H1 (cell line): ENCODE measurements at regions not wholly inside any gene's neighbourhood (a gene's known extent, or its start where the extent isn't known, plus 50 kb on each side); places are given as distances from the start of the nearest gene placed in this dataset.

Experiments
- CTCF ChIA-PET: fragments of 300-600 bp; sonication (Branson Sonifier 250); formaldehyde crosslinking; loops from one replicate; lab custom pipeline; 2021; ENCODE audit not compliant: partially characterized antibody; lab: Charles Lee
- POLR2A ChIA-PET: fragments of 300-600 bp; sonication (Branson Sonifier 250); formaldehyde crosslinking; loops from one replicate; lab custom pipeline; 2021; ENCODE audit warnings: inconsistent platforms; ENCODE audit not compliant: partially characterized antibody; lab: Charles Lee
- DNase-seq, 2 experiments: peaks; one replicate each; pipeline versions ENCODE4 v3.0.0 to v3.0.0-alpha.2; 2010 to 2022; ENCODE audit warnings: low spot score in 2 of 2, low read depth in 1 of 2, mixed read lengths in 1 of 2
- FAIRE-seq: peaks from 2 replicates; lab custom pipeline; 2011; peaks lifted over from hg19 to GRCh38; lab: Jason Lieb, UNC
- H2AFZ ChIP-seq: 2 replicates; pipeline ENCODE4 v1.8.1; 2012; ENCODE audit warnings: low read length, inconsistent platforms
- H2AK5ac ChIP-seq: 2 replicates; pipeline ENCODE4 v1.6.1; 2013; ENCODE audit warnings: low read depth, low read length
- H2BK120ac ChIP-seq: replicated peaks from 2 replicates; pipeline ENCODE3; 2013; ENCODE audit warnings: low read depth, low read length, inconsistent platforms
- H2BK12ac ChIP-seq: 2 replicates; pipeline ENCODE4 v1.6.1; 2013; ENCODE audit warnings: low read depth, low read length
- H2BK15ac ChIP-seq: 2 replicates; pipeline ENCODE4 v1.6.1; 2013; ENCODE audit warnings: low read length
- H2BK20ac ChIP-seq: 2 replicates; pipeline ENCODE4 v1.6.1; 2013; ENCODE audit warnings: low read length
- H2BK5ac ChIP-seq: 2 replicates; pipeline ENCODE4 v1.6.1; 2013; ENCODE audit warnings: low read depth, low read length
- H3K14ac ChIP-seq: 2 replicates; pipeline ENCODE4 v1.6.1; 2013; ENCODE audit warnings: inconsistent platforms; ENCODE audit not compliant: insufficient read length
- H3K18ac ChIP-seq: 2 replicates; pipeline ENCODE4 v1.6.1; 2013; ENCODE audit warnings: low read length; ENCODE audit errors: extremely low read depth
- H3K23ac ChIP-seq: 2 replicates; pipeline ENCODE4 v1.6.1; 2013; ENCODE audit warnings: inconsistent platforms; ENCODE audit not compliant: insufficient read length
- H3K23me2 ChIP-seq: 2 replicates; pipeline ENCODE4 v1.6.1; 2013; ENCODE audit warnings: low read depth, low read length
- H3K27ac ChIP-seq: 2 replicates; pipeline ENCODE4 v1.6.1; 2011; ENCODE audit warnings: low read depth, low read length, inconsistent platforms
- H3K27me3 ChIP-seq, 4 experiments: replicated peaks in 1 of 4; 1 replicate in 1 of 4; 2 replicates in 3 of 4; pipeline versions ENCODE4 v1.6.1 to v1.8.1; 2011 to 2013; ENCODE audit warnings: low read length in 3 of 4, mild to moderate bottlenecking in 3 of 4, inconsistent platforms in 2 of 4, mixed read lengths in 2 of 4, moderate library complexity in 1 of 4; ENCODE audit not compliant: control insufficient read depth in 3 of 4, insufficient read depth in 3 of 4; ENCODE audit errors: extremely low read depth in 1 of 4
- H3K36me3 ChIP-seq, 4 experiments: 2 replicates each; pipeline versions ENCODE4 v1.6.1 to v1.8.1; 2011 to 2013; ENCODE audit warnings: mild to moderate bottlenecking in 4 of 4, low read length in 3 of 4, moderate library complexity in 2 of 4, control low read depth in 1 of 4, inconsistent platforms in 1 of 4; ENCODE audit not compliant: insufficient read depth in 4 of 4, control insufficient read depth in 2 of 4
- H3K4ac ChIP-seq: replicated peaks from 2 replicates; pipeline ENCODE3; 2013; ENCODE audit warnings: low read length, low read depth, mixed read lengths, inconsistent platforms; ENCODE audit not compliant: insufficient read length
- H3K4me1 ChIP-seq, 4 experiments: replicated peaks in 1 of 4; 1 replicate in 1 of 4; 2 replicates in 3 of 4; pipeline versions ENCODE4 v1.6.1 to v1.8.1; 2011 to 2013; ENCODE audit warnings: low read length in 3 of 4, inconsistent platforms in 2 of 4, mixed read lengths in 1 of 4; ENCODE audit not compliant: insufficient read depth in 4 of 4, control insufficient read depth in 3 of 4
- H3K4me2 ChIP-seq, 2 experiments: 2 replicates each; pipeline versions ENCODE4 v1.6.1 to v1.8.1; 2011 to 2013; ENCODE audit warnings: low read depth in 2 of 2, low read length in 2 of 2, control low read depth in 1 of 2, inconsistent platforms in 1 of 2, mild to moderate bottlenecking in 1 of 2; ENCODE audit not compliant: insufficient read depth in 1 of 2
- H3K4me3 ChIP-seq, 4 experiments: fragments of 200-600, 300-600 bp in 1 of 4; sonication (generic), shearing (Covaris generic), sonication (Bioruptor Twin) in 1 of 4; 2 replicates each; pipeline versions ENCODE4 v1.5.1 to v1.8.1; 2011 to 2016; ENCODE audit warnings: low read length in 4 of 4, low read depth in 3 of 4, control low read depth in 2 of 4, inconsistent platforms in 2 of 4, mild to moderate bottlenecking in 2 of 4, mixed read lengths in 1 of 4, moderate library complexity in 1 of 4; ENCODE audit not compliant: insufficient read depth in 2 of 4; ENCODE audit errors: extremely low read depth in 1 of 4
- H3K56ac ChIP-seq: replicated peaks from 2 replicates; pipeline ENCODE3; 2013; ENCODE audit warnings: low read depth, mild to moderate bottlenecking, mixed read lengths, low read length, inconsistent platforms; ENCODE audit not compliant: insufficient read length
- H3K79me1 ChIP-seq: 2 replicates; pipeline ENCODE4 v1.6.1; 2013; ENCODE audit warnings: low read depth, low read length, control low read depth
- H3K79me2 ChIP-seq, 2 experiments: 2 replicates each; pipeline versions ENCODE4 v1.6.1 to v1.8.1; 2012 to 2013; ENCODE audit warnings: low read length in 2 of 2, mild to moderate bottlenecking in 2 of 2, inconsistent platforms in 1 of 2; ENCODE audit not compliant: insufficient read depth in 2 of 2, control insufficient read depth in 1 of 2
- H3K9ac ChIP-seq, 4 experiments: replicated peaks in 1 of 4; 1 replicate in 1 of 4; 2 replicates in 3 of 4; pipeline versions ENCODE4 v1.6.1 to v1.8.1; 2011 to 2013; ENCODE audit warnings: low read depth in 3 of 4, low read length in 3 of 4, control low read depth in 2 of 4, mild to moderate bottlenecking in 2 of 4, moderate library complexity in 2 of 4, inconsistent platforms in 1 of 4; ENCODE audit errors: extremely low read depth in 1 of 4
- H3K9me3 ChIP-seq, 2 experiments: 2 replicates each; pipeline versions ENCODE4 v1.6.1 to v1.8.1; 2012 to 2013; ENCODE audit warnings: mild to moderate bottlenecking in 2 of 2, moderate library complexity in 2 of 2, control low read depth in 1 of 2, inconsistent platforms in 1 of 2, low read depth in 1 of 2, low read length in 1 of 2, mixed read lengths in 1 of 2; ENCODE audit not compliant: insufficient read depth in 2 of 2
- H4K20me1 ChIP-seq, 2 experiments: replicated peaks in 1 of 2; 2 replicates each; pipeline versions ENCODE3 to v1.8.1; 2011 to 2013; ENCODE audit warnings: inconsistent platforms in 2 of 2, low read length in 2 of 2, mild to moderate bottlenecking in 1 of 2; ENCODE audit not compliant: insufficient read depth in 2 of 2, control insufficient read depth in 1 of 2
- H4K5ac ChIP-seq: 2 replicates; pipeline ENCODE4 v1.6.1; 2013; ENCODE audit warnings: low read length, low read depth, mixed read lengths, inconsistent platforms; ENCODE audit not compliant: insufficient read length
- H4K8ac ChIP-seq: 2 replicates; pipeline ENCODE4 v1.8.0; 2013; ENCODE audit warnings: mild to moderate bottlenecking, moderate library complexity, low read length, inconsistent platforms; ENCODE audit not compliant: insufficient read depth; ENCODE audit errors: extremely low read depth
- H4K91ac ChIP-seq: replicated peaks from 2 replicates; pipeline ENCODE3; 2013; ENCODE audit warnings: low read length, mixed read lengths, inconsistent platforms; ENCODE audit not compliant: insufficient read length
- ATF3 ChIP-seq: IDR thresholded peaks from 2 replicates; pipeline ENCODE4 v1.6.1; 2011; ENCODE audit warnings: low read depth, mild to moderate bottlenecking, low read length; ENCODE audit not compliant: insufficient read depth
- CHD2 ChIP-seq: IDR thresholded peaks from 2 replicates; pipeline ENCODE4 v1.6.1; 2012; ENCODE audit warnings: low read length, improper control_type of control experiment
- FOSL1 ChIP-seq: IDR thresholded peaks from 2 replicates; pipeline ENCODE4 v1.6.1; 2011; ENCODE audit warnings: mild to moderate bottlenecking, low read depth, low read length, moderate library complexity; ENCODE audit not compliant: insufficient read depth
- GABPA ChIP-seq: IDR thresholded peaks from 2 replicates; pipeline ENCODE4 v1.6.1; 2011; ENCODE audit warnings: mild to moderate bottlenecking, low read length, moderate library complexity, borderline replicate concordance; ENCODE audit not compliant: insufficient read depth
- MAFK ChIP-seq: IDR thresholded peaks from 2 replicates; pipeline ENCODE4 v1.6.1; 2012; ENCODE audit warnings: low read depth, mild to moderate bottlenecking, improper control_type of control experiment, low read length
- SAP30 ChIP-seq: fragments of 300-600 bp; sonication (generic); IDR thresholded peaks from 2 replicates; pipeline ENCODE4 v1.7.1; 2012; ENCODE audit warnings: low read length, moderate library complexity, mild to moderate bottlenecking, inconsistent platforms; ENCODE audit not compliant: insufficient read depth, insufficient replicate concordance
- SIX5 ChIP-seq: IDR thresholded peaks from 2 replicates; pipeline ENCODE4 v1.6.1; 2011; ENCODE audit warnings: mild to moderate bottlenecking, low read depth, low read length
- TBP ChIP-seq: IDR thresholded peaks from 2 replicates; pipeline ENCODE4 v1.6.1; 2011; ENCODE audit warnings: low read depth, low read length, improper control_type of control experiment

GRCh38 chr18:4843771-4844170, 353.3 kb downstream of the AKAIN1 start:
- no peak overlapping the region for H2BK5ac ChIP-seq

More at GRCh38 chr18:4843771-4844170, 353.3 kb downstream of the AKAIN1 start:
- DNase-seq (no peak), FAIRE-seq (no peak)
- Histone ChIP-seq H3K79me1 (no peaks in the 10 kb centered on the region), H2BK120ac (no peak overlapping the region), H3K27me3 (no peaks in the 10 kb centered on the region), H3K4me2 (no peak overlapping the region), H3K14ac (no peak overlapping the region), H3K79me2 (no peaks in the 10 kb centered on the region), H2AFZ (no peak overlapping the region), H2BK12ac (no peak overlapping the region), H3K9me3 (no peaks in the 10 kb centered on the region), H4K91ac (no peak overlapping the region), H3K56ac (no peak overlapping the region), H2BK15ac (no peak overlapping the region), H3K9ac (no peak overlapping the region), H2BK20ac (no peak overlapping the region), H3K23me2 (no peaks in the 10 kb centered on the region), H3K4me1 (peaks cover 0 to 3% (median 3%) of the 10 kb centered on the region in 4 experiments; a peak in 3 of 7 replicates), H3K36me3 (no peaks in the 10 kb centered on the region), H3K4ac (no peak overlapping the region), H4K5ac (no peak overlapping the region), H4K8ac (no peak overlapping the region), H3K23ac (no peak overlapping the region), H3K27ac (no peak overlapping the region), H3K18ac (no peak overlapping the region), H3K4me3 (no peak overlapping the region), H2AK5ac (no peak overlapping the region), H4K20me1 (no peaks in the 10 kb centered on the region)
- POLR2A ChIA-PET, result no interaction called here
- CTCF ChIA-PET, result interaction anchor here (0.6 kb wide), 1 partner anchor 1156 kb away, joined by 4 read pairs; no protein-coding TSS in a partner anchor
- TF ChIP-seq CHD2 (no peak), ATF3 (no peak), GABPA (no peak), SAP30 (no peak), MAFK (no peak), FOSL1 (no peak), SIX5 (no peak), TBP (no peak)
